GM19372 (cell line): ENCODE measurements at regions not wholly inside any gene's neighbourhood (a gene's known extent, or its start where the extent isn't known, plus 50 kb on each side); places are given as distances from the start of the nearest gene placed in this dataset.

ENCODE experiments used
- ATAC-seq: cut with Tn5 transposase; IDR thresholded peaks from one replicate; pipeline ENCODE4 v1.9.1; 2021; ENCODE audit warnings: mild to moderate bottlenecking, low read depth, moderate library complexity; ENCODE audit not compliant: unreplicated experiment

DNA sequence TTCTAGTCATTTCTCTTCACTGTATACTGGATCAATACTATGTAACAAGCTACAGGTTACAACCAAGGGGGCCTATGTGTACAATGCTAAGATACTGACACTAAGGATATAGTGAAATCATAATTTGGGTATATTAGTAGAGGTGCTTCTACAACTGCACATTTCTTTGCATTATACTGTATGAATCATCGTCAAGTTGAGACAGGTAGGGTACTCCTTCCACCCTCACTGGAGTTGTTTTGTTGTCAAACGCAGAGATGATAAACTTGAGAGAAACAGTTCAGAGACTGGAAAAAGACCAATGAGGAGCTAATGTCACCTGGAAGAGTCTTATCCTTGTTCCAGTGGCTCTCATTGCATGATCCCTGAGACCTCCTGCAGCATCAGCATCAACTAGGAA, 208.2 kb upstream of the PRPS1L1 start:
- ATAC-seq, result no peak

DNA sequence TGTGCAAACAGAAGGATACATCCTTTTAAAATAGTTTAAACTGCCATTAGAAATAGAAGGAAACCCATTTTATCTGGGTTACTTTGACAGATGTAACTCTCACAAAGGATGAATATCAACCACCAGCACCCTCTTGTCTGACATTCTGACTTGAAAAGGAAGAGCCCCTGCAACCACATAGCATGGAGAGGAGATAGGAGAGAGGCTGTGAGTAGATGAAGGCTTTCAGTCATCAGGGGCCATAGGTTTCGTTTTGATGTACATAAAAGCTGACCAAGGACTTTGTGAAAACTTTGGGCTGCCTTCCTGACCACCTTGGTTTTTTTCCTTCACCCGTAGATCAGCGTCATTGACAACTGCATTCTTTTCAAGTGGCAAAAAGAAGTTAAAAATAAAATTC, 211.6 kb upstream of the PRPS1L1 start:
- ATAC-seq, result no peak

DNA sequence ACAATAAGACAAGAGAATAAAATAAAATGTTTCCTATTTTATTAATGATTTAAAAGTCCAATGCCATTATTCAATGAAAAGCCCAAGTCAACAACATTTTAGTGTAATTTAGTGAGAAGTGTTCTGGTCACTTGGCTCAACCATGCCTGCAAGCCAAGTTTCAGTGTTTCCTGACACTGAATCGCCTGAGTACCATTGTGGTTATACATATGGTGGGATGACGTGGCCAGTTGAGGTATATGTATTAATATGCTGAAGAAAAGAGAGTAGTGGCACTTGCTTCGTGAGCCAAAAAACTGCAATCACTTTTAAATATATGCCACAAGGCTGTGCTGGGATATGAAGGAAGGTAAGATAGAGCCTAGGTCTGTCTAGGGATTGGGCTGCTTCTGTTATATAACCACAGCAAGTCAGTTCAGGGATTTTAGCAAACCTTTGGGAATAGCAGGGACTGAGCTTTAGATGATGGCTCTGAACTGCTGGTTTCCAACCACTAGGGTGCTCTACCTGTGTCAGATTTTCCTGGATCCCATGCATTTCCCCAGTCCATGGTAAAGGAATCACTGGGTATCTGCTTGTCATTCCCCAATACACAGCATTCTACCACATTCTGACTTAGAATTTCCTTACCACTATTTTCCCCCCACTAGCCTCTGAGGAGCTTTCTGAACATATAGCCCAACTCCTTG, 214.0 kb upstream of the PRPS1L1 start:
- ATAC-seq, result peak; percentile 76

DNA sequence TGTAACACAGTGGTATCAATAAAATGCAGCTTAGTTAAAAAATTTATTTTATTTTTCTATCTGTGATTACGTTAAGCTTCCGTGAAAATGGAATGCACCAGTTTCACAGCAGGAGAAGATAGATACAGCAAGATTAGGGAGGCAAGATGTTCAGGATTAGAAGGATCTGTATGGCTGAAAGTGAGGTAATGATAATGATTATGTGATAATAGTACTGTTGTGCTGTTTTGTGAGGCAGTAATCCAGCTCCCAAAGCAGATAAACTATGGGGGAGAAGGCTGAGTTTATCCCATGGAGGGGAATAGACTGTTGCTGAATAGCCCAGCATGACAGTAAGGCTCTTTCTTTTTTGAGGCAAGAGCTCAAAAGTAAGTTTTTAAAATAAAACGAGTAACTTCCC, 216.1 kb upstream of the PRPS1L1 start:
- no peak for ATAC-seq

DNA sequence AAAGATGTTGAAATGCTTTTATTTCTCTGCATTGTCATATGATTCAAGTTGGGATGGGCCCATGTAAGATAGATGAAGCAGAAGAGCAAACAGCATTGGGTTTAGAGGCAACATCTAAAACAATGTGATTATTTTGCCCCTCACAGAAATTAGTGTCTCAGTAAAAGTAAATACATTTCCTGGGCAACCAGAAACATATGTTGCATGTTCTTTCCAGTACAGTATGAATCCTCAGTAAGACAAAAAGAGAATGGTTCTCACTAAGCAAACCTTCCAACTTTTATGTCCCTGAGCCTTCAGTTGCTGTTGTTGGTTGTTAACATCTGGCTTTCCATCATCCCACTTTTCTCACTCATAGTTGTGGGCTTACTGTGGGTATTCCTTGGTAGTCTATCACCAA, 222.5 kb upstream of the PRPS1L1 start:
- ATAC-seq, result no peak

DNA sequence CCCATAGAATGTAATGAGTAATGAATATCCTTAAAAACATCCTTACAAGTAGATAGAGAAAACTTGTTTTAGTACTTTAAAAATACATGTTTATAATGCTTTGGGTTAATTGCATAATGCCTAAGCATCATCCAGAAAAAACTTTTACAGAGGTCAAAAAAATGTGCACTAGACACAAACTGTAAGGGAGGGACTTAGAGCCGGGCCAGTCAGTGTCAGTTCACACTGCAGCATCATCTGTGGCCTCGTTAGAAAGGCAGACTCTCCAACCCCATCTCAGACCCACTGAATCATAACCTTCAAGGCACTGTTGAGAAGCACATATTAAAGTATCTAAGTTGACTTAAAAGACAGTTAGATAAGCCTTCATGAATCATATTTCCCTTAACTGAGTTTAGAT, 230.1 kb upstream of the PRPS1L1 start:
- no peak for ATAC-seq

DNA sequence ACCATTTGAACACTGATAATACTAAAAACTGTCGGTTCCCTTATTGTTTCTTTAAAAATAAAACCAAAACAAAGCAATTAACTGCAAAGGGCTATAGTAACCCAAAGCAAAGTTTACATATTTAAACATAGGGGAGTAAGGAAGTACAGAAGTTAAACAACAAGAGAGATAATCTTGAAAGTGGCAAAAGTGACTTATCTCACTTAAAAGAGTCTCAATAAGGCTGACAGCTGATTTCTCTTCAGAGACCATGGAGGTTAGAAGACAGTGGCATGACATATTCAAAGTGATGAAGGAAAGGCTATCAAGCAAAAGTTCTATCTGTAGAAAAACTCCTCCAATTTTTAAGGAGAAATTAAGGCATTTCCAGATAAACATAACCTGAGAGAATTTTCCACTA, 233.5 kb upstream of the HDAC9 start:
- ATAC-seq, result no peak

DNA sequence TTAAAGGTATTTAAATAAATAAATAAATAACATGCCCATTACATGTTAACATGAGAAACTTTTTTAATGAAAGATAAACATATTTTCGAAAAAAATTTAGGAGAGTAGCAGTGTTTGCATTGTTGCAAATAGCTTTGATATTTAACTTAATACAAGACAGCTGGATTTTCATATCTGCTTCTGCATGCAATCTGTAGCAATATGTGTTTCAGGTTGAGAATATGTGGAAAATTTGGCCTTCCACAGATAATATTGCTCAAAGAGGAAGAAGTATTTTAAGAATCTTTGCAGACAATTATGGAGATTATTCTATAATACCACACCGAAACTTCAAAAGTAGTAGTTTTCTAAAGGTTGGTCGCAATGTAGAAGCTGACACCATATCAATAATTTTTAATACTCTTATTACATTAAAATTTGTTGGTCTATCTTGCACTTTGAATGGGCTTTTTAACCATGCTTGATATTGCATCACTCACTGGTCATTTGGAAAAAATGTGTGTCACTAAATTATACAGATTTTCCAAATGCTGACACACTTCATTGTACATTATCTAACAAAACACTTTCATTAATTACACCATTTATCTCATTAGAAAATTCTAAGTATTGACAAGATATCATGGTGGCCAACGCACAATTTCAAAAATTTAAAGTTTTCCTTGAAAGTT, 229.8 kb upstream of the HDAC9 start:
- no peak for ATAC-seq

DNA sequence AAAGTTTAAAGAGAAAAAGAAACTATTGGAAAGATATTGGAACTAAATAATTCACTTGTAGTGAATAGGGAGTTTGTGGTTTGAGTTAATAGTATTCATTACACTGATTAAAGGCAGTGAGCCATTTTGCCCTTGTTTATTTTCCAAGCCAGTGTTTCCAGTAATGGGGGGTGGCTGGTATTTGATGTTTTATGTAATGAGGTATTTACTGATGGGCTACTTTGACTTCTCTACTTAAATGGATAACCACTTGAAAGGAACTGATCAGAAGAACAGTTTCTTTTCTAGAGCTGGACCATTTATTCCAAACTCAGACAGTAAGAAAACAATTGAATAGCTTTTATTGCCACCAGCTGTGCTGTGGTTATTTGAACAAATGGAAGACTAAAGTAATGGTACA, 227.0 kb upstream of the HDAC9 start:
- no peak for ATAC-seq

DNA sequence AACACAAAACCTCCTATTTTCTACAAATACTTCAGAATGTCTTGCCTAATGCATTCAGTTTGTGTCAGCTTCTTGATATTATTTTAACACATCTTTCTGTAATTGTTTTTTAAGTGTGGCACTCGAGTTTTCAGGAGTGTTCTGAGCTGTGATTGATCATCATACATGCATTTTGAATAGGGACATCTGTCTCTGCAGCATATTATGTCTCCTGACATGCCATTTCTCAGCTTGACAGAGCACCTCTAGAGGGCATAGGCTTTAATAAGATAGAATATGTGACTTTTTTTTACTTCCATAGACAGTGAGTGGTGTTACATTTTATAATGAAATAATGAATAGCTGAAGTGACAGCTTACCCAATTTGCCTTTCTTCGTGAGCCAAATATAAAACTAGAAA, 219.2 kb upstream of the HDAC9 start:
- ATAC-seq, result no peak

DNA sequence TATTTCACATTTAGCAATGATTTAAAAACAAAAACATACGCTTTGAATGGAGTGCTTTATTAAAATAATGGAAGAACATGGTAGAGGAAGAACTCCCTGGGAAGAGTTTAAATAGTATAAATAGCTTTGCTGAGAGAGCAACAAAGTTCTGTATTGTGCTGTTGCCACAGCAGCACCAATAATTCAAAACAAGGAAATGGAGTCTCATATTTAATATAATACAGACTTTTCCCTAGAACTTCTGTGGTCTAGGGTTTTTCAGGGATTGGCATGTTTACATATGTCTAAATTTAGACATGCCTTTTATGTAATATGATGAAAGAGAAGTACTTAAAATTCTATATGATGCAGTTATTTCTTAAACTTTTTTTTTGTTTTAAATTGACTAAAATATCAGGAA, 217.2 kb upstream of the HDAC9 start:
- no peak for ATAC-seq

DNA sequence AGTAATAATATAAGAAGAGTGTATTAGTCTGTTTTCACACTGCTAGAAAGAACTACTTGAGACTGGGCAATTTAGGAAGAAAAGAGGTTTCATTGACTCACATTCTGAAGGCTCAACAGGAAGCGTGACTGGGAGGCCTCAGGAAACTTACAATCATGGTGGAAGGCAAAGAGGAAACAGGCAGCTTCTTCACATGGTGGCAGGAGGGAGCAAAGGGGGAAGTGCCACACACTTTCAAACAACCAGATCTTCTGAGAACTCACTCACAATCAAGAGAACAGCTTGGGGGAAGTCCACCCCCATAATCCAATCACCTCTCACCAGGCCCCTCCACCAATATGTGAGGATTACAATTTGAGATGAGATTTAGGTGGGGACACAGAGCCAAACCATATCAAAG, 212.5 kb upstream of the HDAC9 start:
- no peak for ATAC-seq

DNA sequence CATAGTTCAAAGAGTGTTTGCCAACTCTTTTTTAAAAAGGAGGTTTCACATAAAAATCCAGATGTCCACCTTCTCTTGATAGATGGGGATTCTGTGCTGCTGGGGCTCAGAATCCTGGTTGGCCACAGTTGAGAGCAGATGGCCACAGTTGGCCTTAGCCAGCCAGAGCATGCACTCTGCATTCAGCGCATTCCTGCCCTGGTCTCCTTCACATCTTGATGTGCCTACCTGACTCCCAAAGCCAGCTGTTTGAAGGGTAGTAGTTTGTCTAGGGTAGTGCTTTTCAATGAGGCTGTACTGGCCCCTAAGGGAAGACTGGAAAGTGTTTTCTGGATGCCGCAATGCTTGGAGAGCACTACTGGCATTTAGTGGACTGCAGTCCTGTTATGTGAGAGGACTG, 208.1 kb upstream of the HDAC9 start:
- no peak for ATAC-seq

DNA sequence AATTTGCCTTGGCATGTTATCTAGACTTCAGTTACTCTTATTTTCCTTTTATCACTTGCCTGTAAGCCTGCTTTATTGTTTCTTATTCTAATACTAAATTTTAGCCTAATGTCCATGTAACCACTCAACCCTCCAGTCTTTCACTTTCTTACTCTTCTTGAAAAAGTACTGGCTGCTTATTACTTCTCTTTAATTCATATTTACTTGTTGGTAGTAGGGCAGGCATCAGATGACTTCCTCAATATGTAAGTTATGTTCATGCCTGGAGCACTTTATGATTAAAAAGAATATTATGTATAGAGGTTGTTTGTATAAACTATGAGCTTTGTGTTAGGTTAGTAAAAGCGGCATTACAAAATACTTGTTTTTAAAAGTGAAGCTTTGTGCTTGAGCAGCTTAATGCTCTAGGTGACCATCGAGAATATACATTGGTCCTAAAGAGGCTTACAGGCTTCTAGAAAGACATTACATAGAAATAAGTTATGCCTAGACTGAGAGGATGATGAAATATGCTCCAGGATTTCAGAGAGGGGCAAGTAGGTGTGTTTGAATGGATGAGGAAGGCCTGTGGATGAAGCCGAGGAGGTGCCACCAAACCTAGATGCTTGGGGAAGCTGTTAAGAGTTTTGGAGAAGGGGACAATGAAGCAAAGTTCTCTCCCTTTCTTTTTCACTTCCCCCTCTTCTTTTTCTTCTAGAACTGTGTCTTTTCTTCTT, 207.1 kb upstream of the HDAC9 start:
- ATAC-seq, result no peak

DNA sequence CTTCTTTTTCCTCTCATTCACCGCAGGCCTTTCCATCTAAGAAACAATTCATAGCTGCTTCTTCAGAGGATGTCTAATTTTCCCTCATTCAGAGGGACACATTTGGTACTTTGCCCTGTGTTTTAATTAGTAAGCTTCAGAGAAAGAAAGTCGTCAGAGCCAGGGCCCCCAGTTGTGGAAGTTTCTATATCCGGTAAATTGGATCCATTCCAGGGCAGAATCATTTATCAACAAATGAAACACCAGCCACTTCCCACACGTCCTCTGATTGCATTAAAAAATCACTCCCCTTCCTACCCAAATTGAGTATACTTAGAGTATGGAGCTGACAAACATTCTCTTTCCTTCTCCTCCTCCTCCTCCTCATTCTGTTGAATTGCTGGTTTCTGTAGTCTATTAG, 205.8 kb upstream of the HDAC9 start:
- no peak for ATAC-seq

DNA sequence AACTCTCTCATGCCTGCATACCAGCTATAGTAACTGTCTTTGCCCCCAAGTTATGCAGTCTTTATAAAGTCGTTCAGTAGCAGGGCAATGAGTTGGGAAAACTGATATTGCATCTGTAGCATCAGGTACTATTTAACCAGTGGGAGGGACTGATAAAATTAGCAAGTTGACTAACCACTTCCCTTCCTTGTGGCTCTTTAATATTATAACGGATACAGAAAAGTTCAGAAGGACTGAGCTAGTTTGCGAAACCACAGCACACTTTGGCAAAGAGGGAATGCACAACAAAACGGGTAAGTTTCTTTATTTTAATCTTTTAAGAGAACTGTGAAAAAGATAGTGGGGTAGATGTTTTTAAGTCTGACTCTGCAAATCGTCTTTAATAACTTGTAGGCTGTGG, 205.3 kb upstream of the HDAC9 start:
- ATAC-seq, result peak; percentile 43

DNA sequence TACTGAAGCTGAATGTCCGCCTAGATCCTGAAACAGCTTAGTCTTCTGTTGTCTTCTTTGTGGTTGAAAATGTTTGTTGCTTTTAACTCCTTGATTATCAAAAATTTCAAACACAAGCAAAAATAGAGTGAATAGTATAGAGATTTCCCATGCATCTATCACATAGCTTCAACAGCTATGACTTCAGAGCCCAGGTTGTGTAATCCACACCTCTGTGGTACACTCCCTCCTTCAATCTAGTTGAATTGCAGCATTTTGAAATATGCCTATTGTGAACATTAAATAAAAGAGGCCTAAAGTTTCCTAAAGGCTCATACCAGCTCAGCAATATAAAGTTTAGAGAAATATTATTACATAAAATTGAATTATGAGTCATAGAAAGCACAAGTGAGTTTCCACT, 204.7 kb upstream of the HDAC9 start:
- ATAC-seq, result peak; percentile 28

DNA sequence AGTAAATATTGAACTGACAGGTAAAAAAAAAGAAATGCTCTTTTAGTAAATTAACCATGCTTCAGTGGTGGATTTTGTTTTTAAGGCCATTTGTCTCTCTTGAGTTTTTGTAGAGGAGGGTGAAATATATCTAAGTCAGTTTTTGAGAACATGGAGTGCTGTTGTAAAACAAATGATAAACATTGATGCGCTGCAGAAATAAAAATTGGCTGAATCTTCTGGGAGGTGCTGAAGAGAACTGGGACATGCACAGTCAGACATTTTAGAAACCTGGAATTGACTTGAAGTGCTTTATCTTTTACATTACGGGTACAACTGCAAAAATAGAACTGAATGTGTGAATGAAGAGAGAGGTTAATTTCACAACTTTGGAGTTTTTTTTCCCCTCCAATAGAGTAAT, 203.0 kb upstream of the HDAC9 start:
- ATAC-seq, result no peak

DNA sequence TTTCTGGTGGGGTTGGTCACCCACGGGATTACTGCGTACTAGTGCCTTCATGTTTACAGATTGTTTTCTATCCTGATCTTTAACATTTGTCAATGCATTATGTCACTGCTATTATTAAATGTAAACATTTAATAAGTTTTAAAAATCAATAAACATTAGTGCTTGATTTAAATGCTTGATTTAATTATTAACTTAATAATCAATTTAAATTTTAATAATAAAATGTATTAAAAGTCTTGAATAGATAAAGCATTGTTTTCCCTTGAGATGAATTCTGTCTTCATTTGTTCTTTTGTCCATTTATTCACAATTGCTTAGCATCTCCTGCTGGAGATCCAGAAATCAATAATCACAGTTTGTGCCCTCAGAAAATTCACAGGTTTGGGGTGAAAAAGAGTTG, 201.8 kb upstream of the HDAC9 start:
- no peak for ATAC-seq

DNA sequence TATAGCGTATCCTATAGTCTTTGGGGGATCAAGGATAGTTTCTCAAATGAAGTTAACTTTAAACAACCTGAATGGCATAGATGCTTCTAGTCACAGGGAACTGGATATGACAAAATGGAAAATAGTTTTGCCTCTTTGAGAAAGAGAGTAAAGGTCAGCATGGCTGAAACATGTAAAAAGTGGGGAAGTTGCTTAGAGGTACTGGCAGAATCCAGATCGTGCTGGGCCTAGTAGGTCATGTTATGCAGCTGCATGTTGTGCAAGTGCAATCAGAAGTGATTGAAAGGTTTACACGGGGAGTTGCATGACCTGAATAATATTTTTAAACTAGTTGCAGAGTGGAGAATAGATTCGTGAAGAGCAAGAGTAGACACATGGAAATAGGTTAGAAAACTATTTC, 201.1 kb upstream of the HDAC9 start:
- ATAC-seq, result no peak

DNA sequence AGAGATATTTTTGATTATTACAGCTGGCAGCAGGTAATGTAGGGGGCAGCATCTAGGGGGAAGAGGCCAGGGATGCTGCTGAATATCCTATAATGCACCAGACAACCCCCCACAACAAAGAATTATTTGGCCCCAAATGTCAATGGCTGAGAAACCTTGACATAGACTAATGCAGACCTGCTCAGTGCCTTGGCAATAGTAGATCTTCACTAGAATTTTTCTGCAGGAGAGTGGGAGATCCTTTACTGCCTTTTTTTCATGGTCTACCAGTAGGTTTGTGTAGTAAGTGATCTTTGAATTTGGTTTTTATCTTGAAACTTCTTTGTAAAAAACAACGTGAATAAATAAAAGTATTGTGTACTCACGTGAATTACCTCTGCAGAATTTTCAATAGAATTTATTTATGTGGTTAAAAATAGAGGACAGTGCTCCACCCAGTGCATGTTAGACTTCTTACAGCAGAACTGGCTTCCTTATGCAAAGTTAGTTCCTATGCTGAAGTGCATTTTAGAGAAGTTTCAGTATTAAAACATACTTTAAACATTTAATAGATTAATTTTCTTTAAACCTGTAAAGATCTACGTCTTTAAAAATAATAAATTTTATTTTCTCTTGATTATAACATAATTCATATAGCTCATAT, 199.6 kb upstream of the HDAC9 start:
- ATAC-seq, result no peak
